Left cardiac atrium (tissue), 4 donors: ENCODE measurements at regions not wholly inside any gene's neighbourhood (a gene's known extent, or its start where the extent isn't known, plus 50 kb on each side); places are given as distances from the start of the nearest gene placed in this dataset.
"Not testable (repeated sequence)": the region's sequence is repeated elsewhere in the genome, so short reads cannot be mapped to it uniquely, and the experiment has no call there.

Experiments used
- ATAC-seq, 2 donors: fragments of 200-7000 bp; cut with Tn5 transposase; one replicate each; pipeline ENCODE4 v1.9.1; 2020; ENCODE audit warnings: mild to moderate bottlenecking in 2 of 2, moderate library complexity in 2 of 2
- DNase-seq: peaks from one replicate; pipeline ENCODE4 v3.0.0-alpha.2; 2020
- intact Hi-C, 2 donors: fragments of 100-400 bp; cut with DNase I; formaldehyde crosslinking; loops; one replicate each; pipeline versions ENCODE4 v1.14.1 to v1.15.1; 2022 to 2023
- donor health status: DM: no; HTN: yes; CAD: no.
- donor health status: DM: no; HTN: yes; CAD: no; lungs with severe emphysema.
- donor health status: DM: yes; HTN: yes; CAD: no.
- donor health status: Dilated cardiomyopathy.

DNA sequence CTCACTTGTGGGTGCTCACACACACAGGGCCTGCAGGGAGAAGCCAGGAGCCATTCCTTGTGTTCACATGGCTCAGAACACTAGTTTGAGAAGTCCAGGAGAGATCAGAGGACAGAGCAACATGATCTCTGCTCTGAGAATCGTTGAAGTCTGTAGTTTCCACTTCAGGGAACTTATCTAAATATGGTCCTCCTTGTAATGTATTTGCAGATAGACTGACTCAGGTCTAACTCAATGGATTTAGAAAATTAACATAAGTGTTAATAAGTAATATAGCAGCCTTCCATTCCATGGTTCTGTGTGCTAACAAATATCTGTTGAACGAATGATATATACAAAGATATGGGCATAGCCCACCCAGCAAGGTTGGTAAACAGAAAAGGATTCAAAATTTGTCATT is 119.8 kb upstream of the STARD13 start:
- intact Hi-C loops: loop anchor here in 1 of 2 donors (10.0 kb wide), 1 partner anchor 129 kb away; no protein-coding TSS in a partner anchor

DNA sequence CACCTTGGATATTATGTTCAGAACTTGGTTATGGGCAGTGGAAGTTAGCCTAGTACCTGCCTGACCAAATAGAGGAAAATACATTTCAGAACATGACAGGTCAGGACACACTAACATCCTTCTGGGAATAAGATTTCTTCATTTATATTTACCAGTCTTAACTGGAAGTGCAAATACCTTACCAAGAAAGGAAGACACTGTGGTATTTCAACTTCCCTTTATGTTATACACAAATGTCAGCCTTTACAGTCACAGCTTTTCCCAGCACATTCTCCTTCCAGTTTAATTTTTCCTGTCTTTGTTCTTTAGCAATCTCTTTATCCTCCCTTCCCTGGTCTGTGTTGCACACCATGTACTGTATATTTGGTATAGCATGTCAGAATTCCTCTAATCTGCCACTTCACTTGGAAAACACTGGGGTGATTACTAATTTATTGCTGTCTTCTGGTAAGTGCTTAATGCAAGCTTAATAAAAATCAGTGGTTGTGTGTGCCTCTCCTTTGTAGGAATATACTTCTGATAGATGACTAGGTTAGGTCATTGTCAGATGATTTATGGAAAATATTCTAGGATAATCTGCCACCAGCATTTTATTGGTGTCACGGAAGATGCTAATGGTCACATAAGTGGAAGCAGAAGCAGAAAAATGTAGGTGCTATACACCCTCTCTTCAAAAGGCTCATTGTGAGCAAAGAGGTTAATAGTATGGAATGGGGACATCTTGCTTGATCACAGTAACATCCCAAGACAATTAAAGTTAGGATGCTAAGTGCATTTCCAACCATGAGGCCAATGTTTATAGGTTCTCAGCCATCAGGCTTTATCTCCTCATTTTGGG is 124.3 kb upstream of the STARD13 start:
- DNase-seq (no peak), ATAC-seq (no peak)
- intact Hi-C loops: loop anchor here in 1 of 2 donors (10.0 kb wide), 1 partner anchor 125 kb away; no protein-coding TSS in a partner anchor

More for the DNA sequence above, 119.8 kb upstream of the STARD13 start:
- ATAC-seq: no peak
- DNase-seq: no peak

DNA sequence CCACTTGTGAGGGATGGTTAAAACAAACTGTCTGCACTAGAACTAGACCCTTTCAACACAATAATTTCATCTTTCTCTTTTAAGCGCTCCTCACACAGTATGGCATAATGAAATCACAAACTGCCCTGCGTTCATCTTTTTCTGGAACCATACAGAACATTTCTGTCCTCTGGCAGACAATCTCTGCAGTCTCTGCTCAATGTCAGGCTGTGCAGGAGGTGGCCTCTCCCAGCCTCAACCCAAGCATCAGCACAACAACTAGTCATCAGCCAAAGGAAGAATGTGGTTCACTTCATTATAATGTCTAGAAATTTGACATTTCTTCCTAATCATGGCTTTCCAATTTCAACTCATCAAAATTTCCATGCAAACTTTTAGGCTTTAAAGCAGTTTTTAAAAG is 125.1 kb upstream of the STARD13 start:
- intact Hi-C loops: no loop called here
- DNase-seq (no peak), ATAC-seq (no peak)

DNA sequence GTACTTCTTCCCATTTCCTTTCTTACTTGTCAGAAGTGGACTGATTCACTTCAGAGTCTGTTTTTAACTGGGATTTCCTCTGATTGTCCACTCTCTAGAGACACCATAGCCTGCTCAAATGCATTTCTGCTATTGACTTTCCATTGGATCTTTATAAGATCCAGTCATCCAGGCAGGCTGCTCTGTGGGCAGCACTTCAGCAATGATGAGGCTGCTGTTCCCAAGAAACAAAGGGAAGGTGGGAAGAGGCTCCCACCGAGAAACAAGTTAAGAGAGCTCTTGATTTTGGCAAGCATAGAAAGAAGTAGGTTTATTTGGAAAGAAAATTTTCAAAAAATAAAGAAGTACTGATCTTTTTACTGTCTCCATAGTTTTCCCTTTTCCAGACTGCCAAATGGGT is 125.8 kb upstream of the STARD13 start:
- ATAC-seq (no peak), DNase-seq (no peak)
- intact Hi-C loops: no loop called here

DNA sequence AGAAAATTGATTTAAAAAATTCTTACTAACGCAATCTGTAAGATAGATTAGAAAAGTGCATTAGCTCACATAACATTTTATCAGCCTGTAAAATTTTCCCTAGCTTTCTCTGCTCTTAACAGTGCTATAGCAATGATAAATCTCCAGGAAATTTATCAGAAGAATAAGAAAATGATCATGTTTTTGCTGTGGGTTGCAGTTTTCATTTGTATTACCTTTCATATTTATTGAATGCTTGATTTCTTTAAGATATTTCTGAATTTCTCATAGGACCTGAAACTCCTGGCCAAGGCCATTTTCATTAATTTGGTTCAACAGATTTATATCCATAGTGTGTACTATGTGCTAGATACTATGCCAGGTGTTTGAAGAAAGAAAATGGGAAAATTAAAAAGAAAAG is 130.3 kb upstream of the STARD13 start:
- ATAC-seq: no peak
- DNase-seq: no peak
- intact Hi-C loops: no loop called here

DNA sequence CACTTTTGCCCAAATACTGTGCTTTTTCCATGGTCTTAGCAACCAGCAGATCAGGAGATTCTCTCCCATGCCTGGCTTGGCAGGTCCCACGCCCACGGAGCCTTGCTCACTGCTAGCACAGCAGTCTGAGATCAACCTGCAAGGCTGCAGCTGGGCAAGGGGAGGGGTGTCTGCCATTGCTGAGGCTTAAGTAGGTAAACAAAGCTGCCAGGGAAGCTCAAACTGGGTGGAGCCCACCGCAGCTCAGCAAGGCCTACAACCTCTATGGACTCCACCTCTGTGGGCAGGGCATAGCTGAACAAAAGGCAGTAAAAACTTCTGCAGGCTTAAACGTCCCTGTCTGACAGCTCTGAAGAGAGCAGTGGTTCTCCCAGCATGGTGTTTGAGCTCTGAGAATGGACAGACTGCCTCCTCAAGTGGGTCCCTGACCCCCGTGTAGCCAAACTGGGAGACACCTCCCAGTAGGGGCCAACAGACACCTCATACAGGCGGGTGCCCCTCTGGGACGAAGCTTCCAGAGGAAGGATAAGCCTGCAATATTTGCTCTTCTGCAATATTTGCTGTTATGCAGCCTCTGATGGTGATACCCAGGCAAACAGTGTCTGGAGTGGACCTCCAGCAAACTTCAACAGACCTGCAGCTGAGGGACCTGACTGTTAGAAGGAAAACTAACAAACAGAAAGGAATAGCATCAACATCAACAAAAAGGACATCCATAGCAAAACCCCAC is 132.8 kb upstream of the STARD13 start:
- ATAC-seq, intact Hi-C loops, DNase-seq: not testable (repeated sequence)

DNA sequence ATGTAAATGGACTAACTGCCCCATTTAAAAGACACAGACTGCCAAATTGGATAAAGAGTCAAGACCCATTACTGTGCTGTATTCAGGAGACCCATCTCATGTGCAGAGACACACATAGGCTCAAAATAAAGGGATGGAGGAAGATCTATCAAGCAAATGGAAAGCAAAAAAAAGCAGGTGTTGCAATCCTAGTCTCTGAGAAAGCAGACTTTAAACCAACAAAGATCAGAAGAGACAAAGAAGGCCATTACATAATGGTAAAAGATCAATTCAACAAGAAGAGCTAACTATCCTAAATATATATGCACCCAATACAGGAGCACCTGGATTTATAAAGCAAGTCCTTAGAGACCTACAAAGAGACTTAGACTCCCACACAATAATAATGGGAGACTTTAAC is 134.6 kb upstream of the STARD13 start:
- DNase-seq, ATAC-seq, intact Hi-C loops: not testable (repeated sequence)

- DNase-seq (no peak), ATAC-seq (no peak)
- intact Hi-C loops: no loop called here
These were observed 140.6 kb upstream of the STARD13 start for GRCh38 chr13:33426131-33426530.

GRCh38 chr13:33433316-33433715 is 147.8 kb upstream of the STARD13 start:
- intact Hi-C loops: no loop called here
- ATAC-seq (no peak), DNase-seq (no peak)

GRCh38 chr13:33434676-33435075 is 149.1 kb upstream of the STARD13 start:
- intact Hi-C loops: no loop called here
- no peak for ATAC-seq

GRCh38 chr13:33435207-33435606 is 149.7 kb upstream of the STARD13 start:
- ATAC-seq: no peak
- intact Hi-C loops: no loop called here
- no peak for DNase-seq

More at GRCh38 chr13:33434676-33435075, 149.1 kb upstream of the STARD13 start:
- no peak for DNase-seq

DNA sequence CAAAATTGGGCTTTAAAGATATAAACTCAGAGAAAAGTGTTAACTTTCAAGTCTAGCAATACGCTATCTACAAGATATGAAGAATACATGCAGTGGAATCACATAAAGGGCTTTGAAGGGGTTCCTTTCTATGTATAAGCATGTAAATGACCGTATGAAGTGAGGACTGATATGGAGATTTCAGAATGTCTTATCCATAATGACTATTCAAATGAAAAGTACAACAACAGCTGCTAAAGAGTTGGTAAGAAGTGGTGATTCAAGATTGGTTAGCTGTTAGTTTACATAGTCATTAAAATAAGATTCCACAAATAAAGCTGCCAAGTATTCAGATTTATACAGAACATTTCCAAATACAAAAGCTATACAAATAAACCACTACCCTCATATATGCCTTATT is 153.4 kb upstream of the STARD13 start:
- ATAC-seq (no peak), DNase-seq (no peak)
- intact Hi-C loops: no loop called here

DNA sequence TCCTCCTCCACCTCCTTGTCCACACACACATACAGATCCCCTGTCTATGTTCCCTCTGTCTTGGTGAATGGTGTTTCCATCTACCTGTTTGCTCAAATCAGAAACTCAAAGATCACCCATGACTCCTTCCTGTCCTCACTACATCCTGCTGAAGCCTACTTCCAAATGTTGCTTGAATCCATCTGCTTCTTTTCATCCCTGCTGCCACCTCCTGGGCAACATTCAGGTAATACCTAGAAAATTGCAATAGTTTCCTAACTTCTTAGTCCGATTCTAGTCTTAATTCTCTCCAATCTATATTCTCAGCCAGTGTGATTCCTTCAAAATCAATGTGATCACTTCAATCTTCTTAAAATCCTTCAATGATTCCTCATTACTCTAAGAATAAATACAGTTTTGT is 155.5 kb upstream of the STARD13 start:
- ATAC-seq (no peak), DNase-seq (no peak)
- intact Hi-C loops: no loop called here

DNA sequence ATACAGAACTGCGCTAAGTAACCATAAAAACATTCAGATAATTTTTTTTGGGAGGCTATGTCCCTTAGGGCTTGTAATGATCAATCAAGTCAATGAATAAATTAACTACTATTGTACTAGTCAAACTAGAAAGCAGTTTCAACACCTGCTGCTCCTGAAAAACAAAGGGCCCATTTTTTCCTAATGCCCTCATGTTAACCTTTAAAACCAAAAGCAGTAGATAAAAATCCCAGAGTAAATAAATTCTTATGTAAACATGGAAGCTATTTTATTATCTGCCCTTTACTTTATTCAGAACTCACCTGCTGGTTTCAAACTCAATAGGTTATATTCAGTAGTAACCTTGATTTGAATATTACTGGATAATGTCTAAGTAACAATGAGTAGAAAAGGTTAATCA is 159.5 kb upstream of the STARD13 start:
- ATAC-seq: no peak
- intact Hi-C loops: no loop called here

GRCh38 chr13:33445476-33445875 is 159.9 kb upstream of the STARD13 start:
- intact Hi-C loops: no loop called here

More for the DNA sequence above, 159.5 kb upstream of the STARD13 start:
- DNase-seq: no peak

GRCh38 chr13:33446821-33447725 is 161.5 kb upstream of the STARD13 start:
- no peak for ATAC-seq
- DNase-seq: no peak
- intact Hi-C loops: no loop called here

More at GRCh38 chr13:33445476-33445875, 159.9 kb upstream of the STARD13 start:
- ATAC-seq (no peak), DNase-seq (no peak)

GRCh38 chr13:33448889-33449288 is 163.3 kb upstream of the STARD13 start:
- DNase-seq (no peak), ATAC-seq (no peak)
- intact Hi-C loops: no loop called here

- intact Hi-C loops: no loop called here
- ATAC-seq (no peak), DNase-seq (no peak)
These were observed 165.6 kb upstream of the STARD13 start for GRCh38 chr13:33450956-33451709.
